ENCODE measurements at regions not wholly inside any gene's neighbourhood (a gene's known extent, or its start where the extent isn't known, plus 50 kb on each side); places are given as distances from the start of the nearest gene placed in this dataset.

- no peak for ATAC-seq
- Histone ChIP-seq H3K27me3 (no peaks in the 10 kb centered on the region), H3K4me1 (no peaks in the 10 kb centered on the region), H3K36me3 (no peaks in the 10 kb centered on the region), H3K9me3 (no peaks in the 10 kb centered on the region), H3K27ac (no peak overlapping the region), H3K4me3 (no peak overlapping the region)
- TF ChIP-seq, protein P1, sequence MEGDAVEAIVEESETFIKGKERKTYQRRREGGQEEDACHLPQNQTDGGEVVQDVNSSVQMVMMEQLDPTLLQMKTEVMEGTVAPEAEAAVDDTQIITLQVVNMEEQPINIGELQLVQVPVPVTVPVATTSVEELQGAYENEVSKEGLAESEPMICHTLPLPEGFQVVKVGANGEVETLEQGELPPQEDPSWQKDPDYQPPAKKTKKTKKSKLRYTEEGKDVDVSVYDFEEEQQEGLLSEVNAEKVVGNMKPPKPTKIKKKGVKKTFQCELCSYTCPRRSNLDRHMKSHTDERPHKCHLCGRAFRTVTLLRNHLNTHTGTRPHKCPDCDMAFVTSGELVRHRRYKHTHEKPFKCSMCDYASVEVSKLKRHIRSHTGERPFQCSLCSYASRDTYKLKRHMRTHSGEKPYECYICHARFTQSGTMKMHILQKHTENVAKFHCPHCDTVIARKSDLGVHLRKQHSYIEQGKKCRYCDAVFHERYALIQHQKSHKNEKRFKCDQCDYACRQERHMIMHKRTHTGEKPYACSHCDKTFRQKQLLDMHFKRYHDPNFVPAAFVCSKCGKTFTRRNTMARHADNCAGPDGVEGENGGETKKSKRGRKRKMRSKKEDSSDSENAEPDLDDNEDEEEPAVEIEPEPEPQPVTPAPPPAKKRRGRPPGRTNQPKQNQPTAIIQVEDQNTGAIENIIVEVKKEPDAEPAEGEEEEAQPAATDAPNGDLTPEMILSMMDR (IDR thresholded peaks at IDR 0.05 in 4 of 5, conservative IDR thresholded peaks at IDR 0.05 in 1 of 5): no peak
- TF ChIP-seq POLR2A (IDR thresholded peaks at IDR 0.05): no peak
- intact Hi-C loops (cut with DNase I; ENCODE audit: low total_unique reads) (no loop called here), in situ Hi-C loops (cut with MboI; ENCODE audit: low sequenced_read_pairs in 4 of 4) (no loop called here)
- DNase-seq: no peak
Observed at GRCh38 chr4:141371206-141371605, 150.5 kb downstream of the ZNF330 start.

DNA sequence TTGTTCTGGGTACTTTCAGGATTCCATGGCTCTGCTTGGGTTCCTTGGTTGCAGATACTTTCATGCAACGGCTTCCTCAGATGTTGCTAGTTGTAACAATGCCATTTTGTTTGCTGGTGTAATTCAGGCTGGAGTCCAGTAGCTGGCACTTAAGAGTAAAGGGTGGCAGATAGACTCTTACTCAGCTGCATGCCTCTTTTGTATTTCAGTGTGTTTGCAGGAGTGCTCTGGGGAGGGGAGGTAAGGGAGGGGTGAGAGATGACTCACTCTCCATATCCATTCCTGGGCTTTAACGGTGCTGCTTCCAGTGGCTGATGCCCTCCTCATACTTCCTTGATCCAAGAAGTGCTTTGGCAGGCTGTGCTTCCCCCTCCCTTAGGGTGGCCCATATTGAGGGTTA, 155.2 kb downstream of the ZNF330 start:
- in situ Hi-C loops (cut with MboI; ENCODE audit: low sequenced_read_pairs in 4 of 4) (no loop called here), intact Hi-C loops (cut with DNase I; ENCODE audit: low total_unique reads) (no loop called here)

DNA sequence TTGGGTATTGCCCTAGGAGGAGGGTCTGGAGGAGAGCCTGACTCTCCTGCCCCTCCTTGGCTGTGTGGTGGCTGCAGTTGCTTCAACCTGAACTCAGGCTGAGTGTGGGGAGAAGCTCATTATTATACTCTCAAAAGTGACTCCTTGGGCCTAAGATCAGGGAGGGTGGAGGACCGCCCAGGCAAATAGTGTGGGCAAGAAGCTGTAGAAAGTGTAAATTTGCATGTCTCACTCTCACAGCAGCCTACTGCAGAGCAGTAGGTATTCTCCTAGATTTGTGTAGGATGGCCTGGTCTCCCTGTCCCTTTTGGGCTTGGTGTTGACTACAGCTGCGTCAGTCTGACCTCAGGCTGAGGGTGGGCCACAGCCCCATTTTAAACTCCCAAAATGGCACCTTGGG, 156.1 kb downstream of the ZNF330 start:
- H3K36me3 ChIP-seq: no peaks in the 10 kb centered on the region
- intact Hi-C loops (cut with DNase I; ENCODE audit: low total_unique reads) (no loop called here), in situ Hi-C loops (cut with MboI; ENCODE audit: low sequenced_read_pairs in 4 of 4) (no loop called here)
- no peaks in the 10 kb centered on the region for H3K9me3 ChIP-seq
- TF ChIP-seq POLR2A (IDR thresholded peaks at IDR 0.05): no peak
- TF ChIP-seq, protein P1 (IDR thresholded peaks at IDR 0.05 in 4 of 5, conservative IDR thresholded peaks at IDR 0.05 in 1 of 5): no peak
- no peaks in the 10 kb centered on the region for H3K27me3 ChIP-seq
- no peak overlapping the region for H3K27ac ChIP-seq
- H3K4me3 ChIP-seq: no peak overlapping the region
- no peaks in the 10 kb centered on the region for H3K4me1 ChIP-seq
- no peak for DNase-seq
- ATAC-seq: no peak

More for the DNA sequence above, 155.2 kb downstream of the ZNF330 start:
- DNase-seq (no peak), ATAC-seq (no peak)
- Histone ChIP-seq H3K36me3 (no peaks in the 10 kb centered on the region), H3K4me1 (no peaks in the 10 kb centered on the region), H3K4me3 (no peak overlapping the region), H3K9me3 (no peaks in the 10 kb centered on the region), H3K27me3 (no peaks in the 10 kb centered on the region), H3K27ac (no peak overlapping the region)
- TF ChIP-seq, protein P1 (IDR thresholded peaks at IDR 0.05 in 4 of 5, conservative IDR thresholded peaks at IDR 0.05 in 1 of 5): no peak
- no peak for TF ChIP-seq POLR2A (IDR thresholded peaks at IDR 0.05)

DNA sequence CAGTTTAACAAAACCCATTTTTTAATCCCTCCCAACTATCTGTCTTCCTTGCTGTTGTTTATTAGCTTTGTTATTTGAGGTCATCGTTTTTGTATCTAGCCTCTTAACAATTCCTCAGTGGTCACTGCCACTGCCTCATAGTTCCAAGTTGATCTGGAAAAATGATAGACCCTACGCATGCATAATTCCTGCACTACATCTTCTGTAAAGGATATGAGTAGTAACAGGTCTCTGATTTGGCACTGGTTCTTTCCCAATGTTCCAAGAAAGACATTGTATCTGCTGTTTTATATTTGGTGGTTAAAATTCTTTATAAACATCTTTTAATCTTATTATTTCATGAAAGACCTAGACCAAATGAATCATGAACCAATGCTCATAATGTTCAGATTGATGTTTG, 166.6 kb downstream of the ZNF330 start:
- DNase-seq (no peak), ATAC-seq (no peak)
- no peaks in the 10 kb centered on the region for H3K36me3 ChIP-seq
- no peaks in the 10 kb centered on the region for H3K9me3 ChIP-seq
- H3K27me3 ChIP-seq: no peaks in the 10 kb centered on the region
- no peaks in the 10 kb centered on the region for H3K4me1 ChIP-seq
- TF ChIP-seq, protein P1 (IDR thresholded peaks at IDR 0.05 in 4 of 5, conservative IDR thresholded peaks at IDR 0.05 in 1 of 5): no peak
- no peak for TF ChIP-seq POLR2A (IDR thresholded peaks at IDR 0.05)
- intact Hi-C loops (cut with DNase I; ENCODE audit: low total_unique reads) (no loop called here), in situ Hi-C loops (cut with MboI; ENCODE audit: low sequenced_read_pairs in 4 of 4) (no loop called here)
- no peak overlapping the region for H3K27ac ChIP-seq
- no peak overlapping the region for H3K4me3 ChIP-seq

DNA sequence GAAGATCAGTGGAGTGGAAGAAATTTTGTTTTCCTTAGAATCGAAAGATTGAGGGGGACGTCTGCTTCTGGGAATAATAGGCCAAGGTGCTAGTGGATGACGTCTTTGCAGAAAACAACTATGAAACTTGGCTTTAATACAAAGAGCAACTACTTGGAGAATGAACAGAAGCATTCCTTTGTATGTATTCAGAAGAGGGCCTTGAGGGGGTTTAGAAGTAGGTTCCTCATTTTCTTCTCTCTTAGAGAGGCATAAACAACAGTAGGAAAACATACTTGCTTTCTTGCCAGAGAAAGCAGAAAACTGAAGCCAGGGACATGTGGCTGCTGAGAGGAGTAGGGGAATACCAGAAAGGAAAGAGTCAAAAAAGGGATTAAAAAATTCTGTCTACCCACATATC, 167.8 kb downstream of the ZNF330 start:
- in situ Hi-C loops (cut with MboI; ENCODE audit: low sequenced_read_pairs in 4 of 4): no loop called here
- Histone ChIP-seq H3K4me3 (no peak overlapping the region), H3K36me3 (no peaks in the 10 kb centered on the region), H3K9me3 (no peaks in the 10 kb centered on the region), H3K4me1 (no peaks in the 10 kb centered on the region), H3K27me3 (no peaks in the 10 kb centered on the region), H3K27ac (no peak overlapping the region)
- DNase-seq (no peak), ATAC-seq (no peak)
- TF ChIP-seq, protein P1 (IDR thresholded peaks at IDR 0.05 in 4 of 5, conservative IDR thresholded peaks at IDR 0.05 in 1 of 5): no peak
- no peak for TF ChIP-seq POLR2A (IDR thresholded peaks at IDR 0.05)
- intact Hi-C loops (cut with DNase I; ENCODE audit: low total_unique reads): no loop called here
